HG02610 (cell line): ENCODE measurements at regions not wholly inside any gene's neighbourhood (a gene's known extent, or its start where the extent isn't known, plus 50 kb on each side); places are given as distances from the start of the nearest gene placed in this dataset.

ENCODE experiments used
- ATAC-seq: cut with Tn5 transposase; IDR thresholded peaks from one replicate; pipeline ENCODE4 v1.9.1; 2021; ENCODE audit warnings: mild to moderate bottlenecking, moderate library complexity; ENCODE audit not compliant: unreplicated experiment

DNA sequence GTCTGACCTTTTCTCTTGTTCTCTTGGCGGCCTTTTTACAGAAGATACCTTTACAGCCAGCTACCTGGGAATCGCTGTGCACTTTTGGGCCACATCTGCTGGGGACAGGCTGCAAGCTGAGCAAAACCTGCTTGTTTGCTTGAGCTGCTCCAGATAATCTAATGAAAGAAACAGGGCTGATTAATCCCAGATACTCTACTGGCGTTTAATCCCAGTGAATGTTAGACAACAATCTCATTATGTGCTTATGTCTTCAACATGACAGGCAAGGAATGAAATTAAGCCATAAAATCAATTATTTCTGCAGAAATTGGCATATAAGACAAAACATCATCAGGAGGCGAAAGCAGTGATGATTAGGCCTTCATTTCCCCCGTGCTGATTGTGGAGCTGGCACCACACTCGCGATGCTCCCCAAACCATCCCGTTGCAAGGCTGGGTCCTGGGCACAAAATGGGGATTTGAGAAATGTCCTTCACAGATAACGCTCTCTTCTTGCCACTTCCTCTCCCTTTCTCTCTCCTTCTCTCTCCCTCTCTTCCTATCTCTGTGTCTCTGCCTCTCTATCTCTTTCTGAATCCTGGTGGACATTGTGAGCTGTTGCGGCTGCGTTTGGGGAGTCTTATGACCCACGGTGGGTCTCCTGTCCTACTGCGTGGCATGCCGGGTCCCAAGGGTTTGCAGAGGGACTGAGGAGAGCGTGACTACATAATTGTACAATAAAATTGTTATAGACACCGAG is 1053.8 kb downstream of the TBC1D22A start:
- no peak for ATAC-seq

DNA sequence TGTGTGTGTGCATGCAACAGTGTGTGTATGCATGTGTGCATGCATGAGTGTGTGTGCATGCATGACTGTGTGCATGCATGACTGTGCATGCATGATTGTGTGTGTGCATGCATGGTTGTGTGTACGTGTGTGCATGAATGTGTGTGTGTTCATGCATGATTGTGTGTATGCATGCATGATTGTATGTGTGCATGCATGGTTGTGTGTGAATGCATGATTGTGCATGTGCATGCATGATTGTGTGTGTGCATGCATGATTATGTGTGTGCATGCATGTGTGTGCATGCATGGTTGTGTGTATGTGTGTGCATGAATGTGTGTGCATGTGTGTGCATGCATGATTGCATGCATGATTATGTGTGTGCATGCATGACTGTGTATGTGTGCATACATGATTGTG is 1052.0 kb downstream of the TBC1D22A start:
- no peak for ATAC-seq

DNA sequence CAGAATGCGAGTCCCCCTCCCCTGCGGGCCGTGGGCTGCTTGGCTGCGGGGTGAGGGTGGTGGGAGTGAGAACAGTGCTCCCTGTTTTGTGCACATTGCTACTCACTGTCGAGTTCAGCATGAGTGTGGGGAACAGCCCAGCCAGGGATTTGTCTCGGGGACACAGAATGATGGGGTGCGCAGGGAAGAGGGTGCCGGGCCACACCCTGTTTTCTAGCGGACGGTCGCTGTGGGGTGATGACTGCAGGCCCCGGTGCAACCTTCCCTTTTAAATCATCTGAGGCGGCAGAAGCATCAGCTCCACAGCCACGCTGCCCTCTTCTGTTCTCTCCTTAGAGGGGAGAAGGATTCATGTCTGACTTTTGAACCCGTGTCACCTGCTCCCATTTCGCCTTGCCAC is 1051.2 kb downstream of the TBC1D22A start:
- ATAC-seq, result no peak

DNA sequence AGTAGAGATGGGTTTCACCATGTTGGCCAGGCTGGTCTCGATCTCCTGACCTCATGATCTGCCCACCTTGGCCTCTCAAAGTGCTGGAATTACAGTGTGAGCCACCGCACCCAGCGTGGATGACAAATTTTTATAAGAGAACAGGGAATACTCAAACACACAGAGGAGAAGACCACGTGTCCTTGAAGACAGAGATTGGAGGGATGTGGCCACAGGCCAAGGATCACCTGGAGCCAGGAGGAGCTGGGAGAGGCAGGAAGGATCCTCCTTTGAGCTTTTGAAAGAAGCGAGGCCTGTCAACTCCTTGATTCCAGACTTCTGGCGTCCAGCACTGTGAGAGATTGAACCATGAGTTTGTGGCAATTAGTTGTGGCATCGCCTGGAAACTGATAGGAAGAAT is 1049.5 kb downstream of the TBC1D22A start:
- ATAC-seq, result no peak

DNA sequence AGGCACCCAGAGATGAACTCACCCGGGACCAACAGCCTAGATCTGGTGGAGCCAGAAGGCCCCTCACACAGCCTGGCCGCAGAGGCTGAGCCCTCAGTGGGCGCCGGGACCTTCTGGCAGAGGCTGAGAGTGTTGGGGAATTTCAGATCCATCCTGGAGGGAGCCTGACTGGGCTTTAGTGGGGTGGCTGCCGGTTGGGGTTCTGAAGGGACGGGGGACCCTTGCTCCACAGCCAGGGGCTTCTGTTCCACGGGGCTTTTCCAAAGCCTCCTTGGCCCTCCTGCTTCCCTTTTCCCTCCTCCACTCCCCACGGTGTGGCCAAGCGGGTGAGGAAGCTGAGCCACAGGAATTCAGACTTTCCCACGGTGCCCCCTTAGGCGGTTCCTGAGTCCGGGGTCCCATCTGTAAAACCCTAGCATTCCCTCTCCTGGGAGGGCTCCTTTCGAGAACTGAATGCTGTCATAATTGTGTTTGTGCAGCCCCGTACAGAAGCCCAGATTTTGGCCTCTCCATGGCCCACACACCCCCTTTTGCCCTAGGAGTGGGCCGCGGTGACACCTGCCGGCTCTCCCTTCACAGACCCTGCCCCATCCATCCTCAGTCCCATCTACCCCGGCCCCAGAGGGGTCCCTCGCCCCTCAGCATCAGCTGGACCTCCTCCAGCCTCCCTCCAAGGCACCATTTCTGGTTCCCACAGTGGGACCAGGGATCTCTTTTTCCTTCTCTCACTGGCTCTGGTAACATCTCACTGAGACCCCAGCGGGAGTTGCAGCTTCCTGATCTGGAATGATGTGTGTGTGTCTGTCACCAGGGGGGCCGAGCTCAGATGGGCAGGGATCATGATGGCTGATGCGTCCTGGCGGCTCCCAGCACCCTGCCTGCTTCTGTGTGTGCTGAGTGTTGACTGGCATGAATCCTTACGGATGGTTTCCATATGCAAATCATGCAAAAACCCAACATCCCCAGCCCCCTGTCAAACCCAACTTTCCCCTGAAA is 1048.4 kb downstream of the TBC1D22A start:
- no peak for ATAC-seq

DNA sequence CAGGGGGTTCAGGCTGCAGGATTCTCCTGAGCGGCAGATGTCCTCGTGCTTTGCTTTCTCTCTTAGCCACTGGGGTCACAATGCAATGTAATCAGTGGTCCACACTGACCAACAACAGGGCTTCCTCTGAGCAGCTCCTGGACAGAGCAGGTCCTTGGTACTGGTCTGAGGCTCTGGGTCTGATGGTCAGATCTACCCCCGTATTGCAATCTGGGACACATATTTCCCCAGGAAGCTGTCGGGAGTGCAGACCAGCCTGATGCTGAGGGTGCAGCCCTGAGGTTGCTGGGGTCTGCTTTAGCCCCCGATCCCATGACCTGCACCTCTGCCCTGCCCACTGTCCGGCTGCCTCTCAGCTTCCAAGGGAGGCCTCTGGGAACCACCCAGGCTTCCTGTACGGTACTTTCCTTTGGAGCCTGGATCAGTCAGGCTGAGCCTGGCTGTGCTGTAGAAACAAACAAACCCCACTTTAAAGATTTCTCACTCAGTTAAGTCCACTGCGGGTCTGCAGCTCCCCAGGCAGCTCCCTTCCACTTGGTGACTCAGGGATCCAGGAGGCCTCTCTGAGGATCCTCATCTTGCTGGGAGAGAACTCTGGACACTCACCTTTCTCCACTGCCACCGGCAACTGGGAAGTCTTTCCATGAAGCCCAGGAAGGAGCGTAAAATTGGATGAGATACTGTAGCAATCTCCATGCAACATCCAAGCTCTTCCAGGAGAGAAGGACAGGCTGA is 1046.6 kb downstream of the TBC1D22A start:
- ATAC-seq, result no peak

DNA sequence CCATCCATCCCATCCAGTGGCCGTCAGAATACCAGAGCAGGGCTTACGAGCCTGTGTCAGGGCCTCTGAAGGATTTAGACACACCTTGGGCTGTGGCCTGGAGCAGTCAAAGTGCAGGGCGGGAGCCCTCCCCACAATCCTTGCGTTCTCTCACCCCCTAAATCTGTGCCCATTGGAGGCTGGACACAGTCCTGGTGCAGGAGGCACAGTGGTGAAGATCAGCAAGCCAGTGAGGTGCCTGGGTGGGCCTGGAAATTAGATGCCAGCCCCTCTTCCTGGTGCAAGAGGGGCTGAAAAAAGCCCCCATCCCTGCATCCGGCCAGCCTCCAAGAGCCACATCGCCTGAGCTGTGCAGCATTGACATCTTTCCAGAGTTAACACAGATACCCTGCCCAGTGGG is 1045.8 kb downstream of the TBC1D22A start:
- no peak for ATAC-seq

DNA sequence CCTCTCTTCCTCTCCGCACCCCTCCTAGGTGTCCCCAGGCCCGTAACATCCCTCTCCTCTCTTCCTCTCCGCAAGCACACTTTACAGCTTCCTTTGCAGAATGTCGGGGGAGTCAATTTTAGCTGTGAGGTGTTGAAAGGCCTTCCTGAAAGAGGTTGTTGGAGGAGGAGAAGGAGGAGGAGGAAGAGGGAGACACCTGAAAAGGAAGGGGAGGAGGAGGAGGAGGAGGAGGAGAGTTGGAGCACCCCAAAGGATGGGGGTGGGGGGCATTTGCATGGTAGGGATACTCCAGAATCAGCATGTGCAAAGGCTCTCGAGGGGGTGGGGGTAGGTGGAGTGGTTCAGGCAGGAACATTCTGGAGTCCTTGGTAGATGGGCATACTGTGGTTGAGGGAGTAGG is 1045.1 kb downstream of the TBC1D22A start:
- ATAC-seq, result no peak

DNA sequence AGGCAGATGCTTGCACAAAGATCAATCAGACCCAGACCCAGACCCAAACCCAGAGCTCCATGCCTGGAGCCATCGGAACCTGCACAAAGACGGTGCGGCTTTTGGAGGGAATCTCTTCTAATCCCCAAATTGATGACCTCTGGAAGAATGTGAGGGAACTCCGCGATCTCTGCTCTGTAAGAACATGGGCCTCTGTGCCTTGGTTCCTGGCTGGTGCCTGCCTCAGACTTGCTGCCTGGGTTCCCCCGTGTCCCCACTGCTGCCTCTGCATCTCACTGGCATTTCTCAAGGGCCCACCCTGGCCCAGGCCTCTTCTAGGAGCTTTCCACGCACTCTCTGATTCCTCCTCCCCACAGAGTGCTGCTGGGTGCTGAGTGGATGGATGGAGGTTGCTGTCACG is 1044.4 kb downstream of the TBC1D22A start:
- no peak for ATAC-seq

DNA sequence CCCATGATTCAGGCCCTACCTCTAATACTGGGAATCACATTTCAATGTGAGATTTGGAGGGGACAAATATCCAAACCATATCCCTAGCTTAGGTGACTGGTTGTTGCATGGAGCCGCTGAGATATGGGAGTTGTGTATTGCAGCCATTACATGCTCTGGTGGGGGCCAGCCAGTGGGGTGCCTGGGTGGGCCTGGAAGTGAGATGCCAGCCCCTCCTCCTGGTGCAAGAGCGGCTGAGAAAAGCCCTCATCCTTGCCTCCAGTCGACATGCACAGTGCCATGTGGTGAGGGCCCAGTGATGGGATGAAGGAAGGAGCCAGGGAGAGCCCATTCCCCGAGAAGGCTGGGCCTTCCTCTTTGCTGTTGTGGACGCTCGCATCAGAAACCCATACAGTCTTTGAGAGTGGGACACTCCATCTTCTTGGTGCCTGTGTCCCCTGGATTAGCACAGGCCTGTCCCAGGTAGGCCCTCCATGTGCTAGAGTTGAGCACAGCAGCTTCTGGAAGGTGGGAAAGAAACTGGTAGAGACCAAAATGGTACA is 1043.0 kb downstream of the TBC1D22A start:
- ATAC-seq, result no peak

DNA sequence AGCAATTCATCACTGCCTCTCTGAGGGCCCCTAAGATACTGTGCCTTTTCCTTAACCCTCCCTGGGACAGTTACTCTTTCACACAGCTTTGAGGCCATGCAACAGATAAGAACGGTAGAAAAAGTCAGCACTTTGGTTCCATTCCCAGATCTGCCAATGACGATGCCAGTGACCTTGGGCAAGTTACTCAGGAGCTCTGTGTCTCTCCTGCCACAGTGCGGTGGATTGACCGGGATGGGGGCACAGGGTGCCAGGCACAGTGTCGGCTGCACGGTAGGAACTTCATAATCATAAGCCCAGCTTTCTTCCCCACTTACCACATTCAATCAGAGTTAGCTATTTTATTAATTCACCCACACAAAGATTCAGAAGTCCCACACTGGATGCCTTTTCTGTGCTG is 1041.8 kb downstream of the TBC1D22A start:
- no peak for ATAC-seq

DNA sequence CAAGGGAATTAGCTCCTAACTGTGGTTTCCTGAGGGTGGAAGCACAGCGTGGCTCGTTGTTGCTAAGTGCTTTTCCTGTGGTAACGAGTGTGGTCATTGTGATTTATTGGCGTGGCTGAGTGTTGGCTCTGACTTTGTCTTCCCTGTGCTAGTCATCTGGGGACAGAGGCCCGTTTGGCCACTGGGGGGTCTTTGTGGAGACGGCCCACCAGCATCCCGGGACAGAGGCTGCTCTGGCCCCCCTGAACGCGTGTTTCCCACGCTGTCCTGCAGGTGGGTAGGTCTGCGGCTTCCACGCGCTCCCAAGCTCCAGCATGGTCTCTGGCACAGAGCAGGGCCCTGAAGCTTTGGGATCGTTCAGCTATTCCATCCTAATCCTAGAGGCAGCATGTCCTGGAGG is 1040.0 kb downstream of the TBC1D22A start:
- no peak for ATAC-seq

DNA sequence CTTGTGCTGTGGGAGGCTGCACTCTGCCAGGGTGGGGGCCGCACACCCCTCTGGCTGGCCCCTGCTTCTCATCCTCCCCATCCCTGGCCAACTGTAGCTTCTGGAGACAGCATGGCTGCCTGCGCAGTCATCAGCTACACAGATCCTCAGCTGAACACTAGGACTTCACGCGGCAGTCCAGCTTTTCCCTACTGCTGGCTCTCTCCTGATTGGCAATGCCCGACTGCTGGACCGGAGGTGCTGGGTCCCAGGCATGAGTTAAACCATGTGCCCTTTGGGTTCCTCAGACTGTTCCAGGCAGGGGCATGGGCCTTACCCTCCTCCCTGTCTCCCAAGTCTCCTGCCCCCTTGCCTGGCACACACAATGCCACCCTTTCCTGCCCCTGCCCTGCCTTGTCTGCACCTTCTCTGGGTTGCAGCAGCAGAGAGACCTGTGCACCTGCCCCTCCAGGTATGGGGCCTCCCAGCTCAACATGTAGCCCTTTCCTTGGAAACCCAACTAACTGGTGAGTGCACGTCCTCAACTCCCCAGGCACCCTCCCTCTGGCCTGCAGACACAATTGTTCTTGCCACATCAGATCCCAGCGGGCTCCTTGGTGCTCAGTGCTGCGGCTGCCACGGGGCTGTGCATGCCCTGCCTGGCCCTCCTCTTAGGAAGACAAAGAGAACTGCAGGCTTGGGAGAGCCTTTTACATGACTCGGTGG is 1039.2 kb downstream of the TBC1D22A start:
- ATAC-seq, result no peak

DNA sequence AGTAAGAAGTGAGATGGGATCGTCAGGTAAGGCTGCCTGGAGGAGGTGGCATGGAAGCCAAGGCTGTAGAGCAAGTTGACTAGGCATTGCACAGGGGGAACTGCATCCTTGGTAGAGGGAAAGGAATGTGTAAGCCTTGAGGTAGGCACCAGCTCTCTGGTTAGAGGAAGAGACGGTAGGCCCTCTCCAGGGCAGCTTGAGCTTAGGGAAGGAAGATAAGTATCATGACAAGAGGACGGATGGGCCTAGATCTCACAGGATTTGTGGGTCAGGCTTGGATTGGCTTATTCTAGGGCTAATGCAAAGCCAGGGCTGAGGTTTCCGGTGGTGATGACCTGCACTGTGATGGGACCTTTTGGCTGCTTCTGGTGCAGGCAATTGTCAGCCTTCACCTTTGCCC is 1035.8 kb downstream of the TBC1D22A start:
- ATAC-seq, result no peak

DNA sequence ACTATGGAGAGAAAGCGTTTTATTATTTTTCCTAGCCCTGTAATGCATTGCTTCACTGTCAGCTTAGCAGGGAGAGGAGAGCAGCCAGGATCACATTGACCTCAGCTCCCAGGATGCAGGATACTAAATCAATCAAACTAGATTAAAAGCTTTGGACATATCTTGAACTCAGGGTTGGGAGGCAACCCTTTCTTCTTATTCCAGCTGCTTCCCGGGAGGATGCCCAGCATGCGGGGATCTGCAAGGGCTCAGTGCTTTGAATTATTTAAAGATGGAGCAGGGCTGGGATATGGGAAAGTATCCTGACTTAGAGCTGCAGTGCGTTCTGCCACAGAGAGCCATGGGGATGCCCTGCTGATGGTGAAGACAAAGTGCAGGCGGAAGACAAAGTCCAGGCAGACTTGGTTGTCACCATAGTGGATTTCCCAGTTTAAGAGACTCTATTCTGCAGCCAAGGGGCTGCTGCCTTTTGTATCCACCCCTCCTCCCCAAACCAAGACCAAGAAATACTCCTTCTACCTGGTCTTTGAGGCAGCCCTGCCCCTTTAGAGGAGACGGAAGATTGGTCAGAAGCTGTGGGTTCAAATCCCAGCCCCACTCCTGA is 1035.0 kb downstream of the TBC1D22A start:
- ATAC-seq, result no peak

DNA sequence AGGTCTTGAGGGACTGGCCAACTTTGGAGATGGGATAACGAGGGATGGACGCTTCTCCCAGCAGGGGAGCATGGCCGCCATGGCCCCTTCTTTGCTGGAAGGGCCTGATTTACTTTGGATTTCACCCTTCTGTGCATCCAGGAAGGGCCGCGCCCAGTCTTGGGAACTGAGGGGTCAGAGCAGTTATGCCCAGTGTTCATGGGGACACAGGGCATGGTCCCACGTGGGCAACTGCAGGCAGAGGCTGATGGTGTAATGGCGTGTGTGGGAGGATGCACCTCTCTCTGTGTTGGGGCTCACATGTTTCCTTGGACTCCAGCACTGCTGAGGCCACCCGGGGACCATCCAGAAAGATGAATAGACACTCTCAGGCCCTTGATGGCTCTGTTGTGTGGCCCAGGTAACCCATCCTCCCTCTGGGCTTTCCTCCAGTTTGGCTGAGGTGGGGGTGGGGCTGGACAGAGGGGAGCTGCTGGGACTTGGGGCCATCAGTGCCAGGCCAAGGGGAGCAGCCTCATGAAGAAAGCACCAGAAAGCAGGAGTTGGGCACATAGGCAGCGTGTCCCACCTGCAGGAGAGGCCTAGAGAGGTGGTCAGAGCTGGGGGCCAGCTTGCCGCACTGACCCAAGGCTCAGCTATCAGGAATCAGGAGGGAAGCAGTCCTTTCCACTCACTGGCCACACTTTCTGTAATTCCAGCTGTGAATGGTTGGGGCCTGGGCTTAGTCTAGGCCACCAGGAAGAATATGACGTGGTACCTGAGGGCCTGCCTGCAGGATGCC is 1033.9 kb downstream of the TBC1D22A start:
- no peak for ATAC-seq

DNA sequence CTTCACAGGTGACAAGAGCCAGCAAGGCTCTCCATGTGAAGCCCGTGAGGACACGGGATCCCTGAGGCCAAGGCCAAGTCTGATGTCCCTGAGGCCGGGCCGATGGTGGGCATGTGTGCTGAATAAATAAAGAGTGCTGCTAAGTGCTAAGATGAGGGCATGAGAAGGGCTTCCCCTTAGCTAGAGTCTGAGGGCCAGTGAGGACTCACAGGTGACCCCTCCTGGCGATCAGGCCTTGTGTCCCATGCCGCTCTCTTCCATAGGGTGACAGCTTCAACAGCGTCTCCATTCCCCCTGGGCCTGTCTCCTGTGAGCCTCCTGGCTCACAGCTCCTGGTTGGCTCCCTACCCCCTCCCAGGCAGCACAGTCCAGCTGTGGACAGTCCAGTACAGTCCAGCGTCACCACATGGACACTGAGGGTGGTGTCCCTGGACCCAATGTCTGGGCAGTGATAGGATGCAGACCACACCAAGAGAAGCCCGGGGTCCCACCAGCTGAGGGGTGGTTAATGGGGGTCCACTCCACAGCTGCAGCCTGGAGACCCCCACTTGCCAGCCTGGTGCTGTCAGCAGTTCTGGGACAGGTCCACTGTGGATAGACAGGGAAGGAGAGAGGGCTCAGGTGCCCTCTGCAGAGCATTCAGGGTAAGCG is 1033.2 kb downstream of the TBC1D22A start:
- ATAC-seq, result no peak

DNA sequence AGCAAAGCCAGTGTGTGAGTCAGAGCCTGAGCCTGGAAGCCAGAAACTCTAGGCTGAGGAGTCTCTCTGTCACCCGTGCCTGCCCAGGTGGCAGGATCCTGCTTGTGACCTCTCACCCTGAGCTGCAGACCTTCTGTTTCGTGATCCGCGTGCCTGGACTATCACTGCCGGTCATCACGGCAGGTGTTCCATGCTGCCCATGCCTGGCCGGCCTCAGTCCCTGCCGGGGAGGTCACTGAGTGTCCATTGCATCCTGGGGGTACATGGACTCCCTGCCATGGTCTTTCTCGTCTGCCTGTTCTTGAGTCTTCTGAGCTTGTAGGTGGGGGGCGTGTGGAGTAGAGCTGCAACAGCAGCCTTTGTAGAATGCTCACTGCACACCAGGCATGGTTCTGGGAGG is 1032.4 kb downstream of the TBC1D22A start:
- ATAC-seq, result no peak
